Upper lobe of left lung (tissue), 6 donors: ENCODE measurements at regions not wholly inside any gene's neighbourhood (a gene's known extent, or its start where the extent isn't known, plus 50 kb on each side); places are given as distances from the start of the nearest gene placed in this dataset.
A peak's percentile ranks its signal among the peaks of the same experiment; 100 is the strongest.

Experiments used
- ATAC-seq, 2 donors: fragments of 200-7000 bp; cut with Tn5 transposase; one replicate each; pipeline ENCODE4 v1.9.1; 2022; ENCODE audit warnings: mild to moderate bottlenecking in 2 of 2, moderate library complexity in 2 of 2; ENCODE audit not compliant: low FRiP score in 2 of 2
- DNase-seq, 2 donors: peaks; one replicate each; pipeline ENCODE4 v3.0.0-alpha.2; 2019 to 2020
- H3K27ac ChIP-seq, 4 donors: fragments of 200-600 bp; sonication (generic); one replicate each; pipeline ENCODE4 v1.5.1; 2016 to 2019
- H3K27me3 ChIP-seq, 4 donors: fragments of 200-600 bp; sonication (generic); one replicate each; pipeline ENCODE4 v1.5.1; 2017 to 2019
- H3K36me3 ChIP-seq, 4 donors: fragments of 200-600 bp; sonication (generic); one replicate each; pipeline ENCODE4 v1.5.1; 2016 to 2019
- H3K4me1 ChIP-seq, 4 donors: fragments of 200-600 bp; sonication (generic); one replicate each; pipeline ENCODE4 v1.5.1; 2018 to 2019
- H3K4me3 ChIP-seq, 4 donors: fragments of 200-600 bp; sonication (generic); one replicate each; pipeline ENCODE4 v1.5.1; 2017 to 2019; ENCODE audit warnings: mild to moderate bottlenecking in 2 of 4, moderate library complexity in 1 of 4
- H3K9me3 ChIP-seq, 4 donors: fragments of 200-600 bp; sonication (generic); one replicate each; pipeline ENCODE4 v1.5.1; 2018 to 2019
- CTCF ChIP-seq, 6 experiments: fragments of 450-650 bp in 4 of 6; fragments of 200-600 bp in 2 of 6; sonication (generic) in 2 of 6; IDR thresholded peaks; one replicate each; pipeline ENCODE4 v1.5.1; 2016 to 2019; ENCODE audit warnings: antibody characterized with exemption in 6 of 6
- EP300 ChIP-seq, 4 donors: sonication (generic); formaldehyde crosslinking; IDR thresholded peaks; one replicate each; pipeline ENCODE4 v1.5.1; 2017; ENCODE audit warnings: antibody characterized with exemption in 4 of 4, control low read depth in 2 of 4
- POLR2A ChIP-seq, 4 donors: fragments of 450-650 bp; IDR thresholded peaks; one replicate each; pipeline ENCODE4 v1.5.1; 2016 to 2017; ENCODE audit warnings: antibody characterized with exemption in 4 of 4, mild to moderate bottlenecking in 2 of 4
- POLR2AphosphoS5 ChIP-seq, 2 donors: sonication (generic); formaldehyde crosslinking; IDR thresholded peaks; one replicate each; pipeline ENCODE4 v1.5.1; 2017; ENCODE audit warnings: antibody characterized with exemption in 2 of 2
- WGBS, 2 donors: methylation state at CpG; one replicate each; pipeline ENCODE4 v1.1.5; 2017 to 2018; 5-methylcytosine and 5-hydroxymethylcytosine counted together
- donor health status: DM: no; HTN: no; CAD: no; lungs with moderate emphysema.
- donor health status: DM: no; HTN: yes; CAD: no; lungs with severe emphysema.

GRCh38 chr14:85813040-85813439 is 283.1 kb downstream of the FLRT2 start:
- whole genome bisulfite sequencing, 2 donors = 46 to 63% methylated on average over 2 of the region's 2 CpGs
- TF ChIP-seq POLR2AphosphoS5 (IDR thresholded peaks at IDR 0.05) (no peak), EP300 (IDR thresholded peaks at IDR 0.05) (no peak), POLR2A (IDR thresholded peaks at IDR 0.05) (no peak), CTCF (IDR thresholded peaks at IDR 0.05) (no peak)
- Histone ChIP-seq H3K27ac (no peak overlapping the region), H3K4me3 (no peak overlapping the region), H3K9me3 (no peaks in the 10 kb centered on the region), H3K27me3 (no peaks in the 10 kb centered on the region), H3K36me3 (no peaks in the 10 kb centered on the region), H3K4me1 (no peaks in the 10 kb centered on the region)
- ATAC-seq (no peak), DNase-seq (no peak)

- H3K9me3 ChIP-seq = no peaks in the 10 kb centered on the region
- WGBS, 2 donors = 17 to 20% methylated on average over 1 of the region's 1 CpG
- H3K4me1 ChIP-seq = no peaks in the 10 kb centered on the region
- no peaks in the 10 kb centered on the region for H3K27me3 ChIP-seq
- no peaks in the 10 kb centered on the region for H3K36me3 ChIP-seq
- H3K27ac ChIP-seq = no peak overlapping the region
- H3K4me3 ChIP-seq = no peak overlapping the region
- peak in 1 of 2 donors; percentile 28 for DNase-seq
- no peak for ATAC-seq
- TF ChIP-seq CTCF (IDR thresholded peaks at IDR 0.05) = no peak
- no peak for TF ChIP-seq EP300 (IDR thresholded peaks at IDR 0.05)
Measured at GRCh38 chr14:85811340-85811739, 281.4 kb downstream of the FLRT2 start.

- Histone ChIP-seq H3K4me3 (no peak overlapping the region), H3K27me3 (no peaks in the 10 kb centered on the region), H3K9me3 (no peaks in the 10 kb centered on the region), H3K36me3 (no peaks in the 10 kb centered on the region), H3K27ac (no peak overlapping the region), H3K4me1 (no peaks in the 10 kb centered on the region)
- DNase-seq (no peak), ATAC-seq (no peak)
- TF ChIP-seq EP300 (IDR thresholded peaks at IDR 0.05) (no peak), POLR2AphosphoS5 (IDR thresholded peaks at IDR 0.05) (no peak), POLR2A (IDR thresholded peaks at IDR 0.05) (no peak), CTCF (IDR thresholded peaks at IDR 0.05) (no peak)
- 85 to 87% methylated on average over 2 of the region's 2 CpGs for WGBS, 2 donors
Measured at GRCh38 chr14:85799668-85800067, 269.7 kb downstream of the FLRT2 start.

- H3K27me3 ChIP-seq = no peaks in the 10 kb centered on the region
- H3K4me3 ChIP-seq = no peak overlapping the region
- no peak overlapping the region for H3K27ac ChIP-seq
- H3K36me3 ChIP-seq = no peaks in the 10 kb centered on the region
- TF ChIP-seq EP300 (IDR thresholded peaks at IDR 0.05) = no peak
- no peak for TF ChIP-seq POLR2A (IDR thresholded peaks at IDR 0.05)
- no peak for TF ChIP-seq CTCF (IDR thresholded peaks at IDR 0.05)
- TF ChIP-seq POLR2AphosphoS5 (IDR thresholded peaks at IDR 0.05) = no peak
- no peaks in the 10 kb centered on the region for H3K9me3 ChIP-seq
- ATAC-seq (no peak), DNase-seq (no peak)
- no peaks in the 10 kb centered on the region for H3K4me1 ChIP-seq
- 76 to 81% methylated on average over 5 of the region's 5 CpGs for WGBS, 2 donors
Measured at GRCh38 chr14:85798856-85799255, 268.9 kb downstream of the FLRT2 start.

GRCh38 chr14:85793533-85793932 is 263.6 kb downstream of the FLRT2 start:
- H3K27ac ChIP-seq = no peak overlapping the region
- WGBS, 2 donors = 74 to 81% methylated on average over 1 of the region's 1 CpG
- H3K27me3 ChIP-seq = no peaks in the 10 kb centered on the region
- H3K4me3 ChIP-seq = no peak overlapping the region
- TF ChIP-seq CTCF (IDR thresholded peaks at IDR 0.05) (no peak), POLR2AphosphoS5 (IDR thresholded peaks at IDR 0.05) (no peak), EP300 (IDR thresholded peaks at IDR 0.05) (no peak), POLR2A (IDR thresholded peaks at IDR 0.05) (no peak)
- DNase-seq (no peak), ATAC-seq (no peak)
- H3K36me3 ChIP-seq = no peaks in the 10 kb centered on the region
- no peaks in the 10 kb centered on the region for H3K4me1 ChIP-seq
- H3K9me3 ChIP-seq = no peaks in the 10 kb centered on the region
